GM19351 (cell line): ENCODE measurements at regions not wholly inside any gene's neighbourhood (a gene's known extent, or its start where the extent isn't known, plus 50 kb on each side); places are given as distances from the start of the nearest gene placed in this dataset.

Source experiments
- ATAC-seq: cut with Tn5 transposase; IDR thresholded peaks from one replicate; pipeline ENCODE4 v1.9.1; 2021; ENCODE audit warnings: mild to moderate bottlenecking, moderate library complexity; ENCODE audit not compliant: unreplicated experiment

GRCh38 chr5:28779161-28779754, 1740.9 kb upstream of the CDH9 start:
- ATAC-seq = no peak

- ATAC-seq = no peak
These were observed 1731.9 kb upstream of the CDH9 start for GRCh38 chr5:28770307-28770706.

- ATAC-seq = peak; percentile 44
These were observed 1728.3 kb upstream of the CDH9 start for GRCh38 chr5:28766565-28767158.

- no peak for ATAC-seq
These were observed 1713.0 kb upstream of the CDH9 start for GRCh38 chr5:28751396-28751795.

- ATAC-seq = no peak
These were observed 1711.9 kb upstream of the CDH9 start for GRCh38 chr5:28750251-28750650.

- no peak for ATAC-seq
These were observed 1710.1 kb upstream of the CDH9 start for GRCh38 chr5:28748446-28748845.

GRCh38 chr5:28743716-28744110, 1705.3 kb upstream of the CDH9 start:
- ATAC-seq = no peak

DNA sequence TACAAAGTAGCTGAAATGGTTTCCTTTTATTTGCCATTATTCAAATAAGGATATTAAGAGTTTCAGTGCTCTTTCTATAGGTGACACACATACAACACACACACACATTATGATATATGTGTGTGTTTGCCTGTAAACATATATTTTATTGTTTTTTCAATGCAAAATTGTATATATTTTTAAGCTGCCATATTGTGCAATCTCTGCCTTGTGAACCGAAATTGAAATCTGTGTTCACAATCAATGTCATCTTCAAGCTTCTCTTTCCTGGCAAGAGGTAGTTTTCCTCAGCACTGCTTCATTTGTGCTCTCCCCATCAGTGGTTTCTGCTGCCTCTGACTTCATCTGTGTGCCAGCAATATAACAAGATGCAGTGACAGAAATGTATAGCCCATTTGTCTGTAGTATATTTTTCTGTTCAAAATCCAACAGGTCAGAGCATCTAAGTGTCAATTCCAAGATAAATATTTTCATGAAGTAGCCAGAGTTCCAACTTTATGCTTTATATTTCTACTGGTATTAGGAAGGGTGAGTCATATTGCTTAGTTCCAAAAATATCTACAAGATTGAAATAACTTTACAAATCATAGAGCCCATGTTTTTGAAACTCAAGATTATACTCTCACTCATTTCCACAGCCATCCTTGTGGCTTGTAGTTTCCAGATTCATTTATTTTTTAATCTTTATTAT, 1704.8 kb upstream of the CDH9 start:
- ATAC-seq = no peak

GRCh38 chr5:28737682-28738081, 1699.3 kb upstream of the CDH9 start:
- ATAC-seq = no peak

- ATAC-seq = no peak
These were observed 1698.8 kb upstream of the CDH9 start for GRCh38 chr5:28737222-28737621.

DNA sequence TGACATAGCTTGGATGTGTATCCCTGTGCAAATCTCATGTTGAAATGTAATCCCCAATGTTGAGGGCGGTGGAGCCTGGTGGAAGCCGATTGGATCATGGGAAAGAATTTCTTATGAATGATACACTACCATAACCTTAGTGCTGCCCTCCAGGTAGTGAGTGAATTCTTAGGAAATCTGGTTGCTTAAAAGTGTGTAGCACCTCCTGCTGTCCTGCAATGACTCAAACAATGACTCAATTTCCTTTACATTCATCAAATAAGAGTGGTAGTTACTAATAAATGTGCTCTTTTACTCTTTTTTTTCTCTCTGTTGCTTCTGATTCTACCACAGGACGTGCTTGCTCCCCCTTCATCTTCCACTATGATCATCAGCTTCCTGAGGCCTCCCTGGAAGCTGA, 1696.0 kb upstream of the CDH9 start:
- ATAC-seq = no peak

- no peak for ATAC-seq
These were observed 1690.7 kb upstream of the CDH9 start for GRCh38 chr5:28729067-28729466.

DNA sequence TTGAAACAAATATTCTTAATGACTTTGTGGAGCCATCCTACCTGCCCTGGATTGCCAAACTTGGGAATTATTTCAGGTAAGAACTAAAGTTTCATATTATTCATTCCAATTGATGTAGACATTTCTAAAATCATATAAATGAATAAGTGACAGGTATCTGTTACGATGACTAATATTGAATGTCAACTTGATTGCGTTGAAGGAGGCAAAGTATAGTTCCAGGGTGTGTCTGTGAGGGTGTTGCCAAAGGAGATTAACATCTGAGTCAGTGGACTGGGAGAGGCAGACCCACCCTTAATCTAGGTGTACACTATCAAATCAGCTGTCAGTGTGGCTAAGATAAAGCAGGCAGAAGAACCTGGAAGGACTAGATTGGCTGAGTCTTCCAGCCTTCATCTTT, 1688.4 kb upstream of the CDH9 start:
- no peak for ATAC-seq

GRCh38 chr5:28725001-28725400, 1686.6 kb upstream of the CDH9 start:
- ATAC-seq = no peak

- ATAC-seq = no peak
These were observed 1676.7 kb upstream of the CDH9 start for GRCh38 chr5:28714907-28715698.

GRCh38 chr5:28710360-28710759, 1672.0 kb upstream of the CDH9 start:
- ATAC-seq = no peak

GRCh38 chr5:28708472-28708871, 1670.1 kb upstream of the CDH9 start:
- ATAC-seq = no peak

DNA sequence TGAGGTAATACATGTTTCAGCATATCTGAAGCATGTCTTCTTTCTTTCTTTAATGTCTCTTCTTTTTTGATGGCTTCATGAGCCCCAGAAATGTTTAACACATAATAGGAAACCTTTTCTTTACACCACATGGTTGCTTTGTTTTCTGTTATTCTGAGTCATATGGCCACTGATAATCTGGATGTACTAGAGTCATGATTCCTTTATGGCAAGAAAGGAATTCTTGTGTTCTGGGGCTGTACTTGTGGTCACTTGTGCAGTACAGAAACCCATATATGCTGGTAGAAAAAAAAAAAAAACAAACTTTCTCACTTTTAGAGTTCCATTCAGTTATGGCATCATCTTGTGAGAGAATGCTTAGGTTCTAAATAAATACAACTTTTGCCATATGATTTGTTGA, 1669.3 kb upstream of the CDH9 start:
- ATAC-seq = no peak

DNA sequence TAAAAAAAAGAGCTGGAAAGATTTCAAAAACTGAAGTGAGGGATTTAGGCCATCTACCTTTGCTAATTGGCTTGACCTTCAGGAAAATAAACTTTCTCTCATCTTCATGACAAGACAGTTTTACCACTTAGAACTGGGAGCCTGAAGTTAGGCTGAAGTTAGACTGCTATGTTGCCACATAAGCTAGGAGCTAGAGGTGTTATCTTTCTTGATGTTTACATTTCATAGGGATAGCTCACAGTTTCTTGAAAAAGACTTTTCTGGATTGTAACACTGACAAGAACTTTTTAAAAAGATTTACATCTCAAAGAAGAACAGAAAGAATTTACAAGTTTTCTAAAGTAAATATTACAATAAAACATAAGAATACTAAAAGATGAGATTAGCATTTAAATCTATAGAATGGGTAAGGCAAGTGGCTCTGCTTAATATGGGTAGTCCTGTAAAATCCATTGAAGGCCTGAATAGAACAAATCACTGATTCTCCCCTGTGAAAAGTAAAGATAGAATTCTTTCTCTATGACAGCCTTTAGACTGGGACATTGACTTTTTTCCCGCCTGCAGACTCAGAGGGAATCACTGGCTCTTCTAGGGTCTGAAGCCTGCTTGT, 1665.4 kb upstream of the CDH9 start:
- ATAC-seq = no peak

DNA sequence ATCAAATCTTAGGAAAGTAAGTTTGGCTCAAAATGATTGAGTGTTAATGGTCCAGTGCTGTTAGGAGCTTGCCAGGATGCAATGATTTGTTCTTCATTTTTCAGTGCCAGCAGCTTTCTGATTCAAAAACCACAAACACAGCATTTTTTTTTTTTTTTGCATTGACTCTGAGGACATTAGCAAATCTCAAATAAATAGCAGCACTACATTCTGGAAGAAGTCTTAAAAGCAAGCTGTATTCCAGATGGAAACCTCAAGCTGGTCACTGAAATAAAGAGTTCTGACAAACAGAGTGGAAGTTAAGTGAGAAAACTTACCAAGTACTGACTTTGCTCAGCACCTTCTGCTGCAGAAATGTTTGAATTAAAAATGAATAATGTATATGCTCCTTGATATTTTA, 1653.1 kb upstream of the CDH9 start:
- no peak for ATAC-seq

DNA sequence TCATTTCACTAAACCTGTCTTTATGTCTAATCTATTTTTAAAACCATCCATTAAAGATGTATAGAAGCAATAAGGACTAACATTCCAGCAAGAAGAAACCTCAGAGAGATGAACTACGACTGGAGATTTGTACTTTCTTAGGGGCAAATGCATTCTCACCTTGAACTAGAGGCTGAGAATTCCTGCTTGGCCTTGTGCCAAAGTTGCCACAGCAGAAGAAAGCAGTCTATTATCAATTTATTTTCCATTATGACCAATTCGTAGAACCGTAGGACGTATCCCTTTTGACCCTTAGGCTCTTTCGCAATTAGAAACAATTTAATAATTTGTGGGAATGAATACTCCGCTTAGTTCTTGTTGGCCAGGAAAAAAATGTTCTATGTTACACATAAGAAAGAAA, 1647.4 kb upstream of the CDH9 start:
- no peak for ATAC-seq
